IMR-90 (cell line): ENCODE measurements at regions not wholly inside any gene's neighbourhood (a gene's known extent, or its start where the extent isn't known, plus 50 kb on each side); places are given as distances from the start of the nearest gene placed in this dataset.

Experiments
- ATAC-seq: fragments of 200-7000 bp; cut with Tn5 transposase; 2 replicates; pipeline ENCODE4 v1.9.1; 2020; ENCODE audit warnings: low read depth, mild to moderate bottlenecking, moderate library complexity
- BruUV-seq: library from RNA; stranded (reverse); fragments of 400-500 nt; replicated peaks from 2 replicates; lab custom pipeline; 2021; lab: Mats Ljungman, UMichigan
- CTCF ChIA-PET: fragments of 300-600 bp; formaldehyde crosslinking; extraction: SDS; loops from one replicate; lab custom pipeline; 2021; ENCODE audit warnings: antibody characterized with exemption; lab: Yijun Ruan, JAX
- POLR2A ChIA-PET: fragments of 300-600 bp; sonication (Branson Sonifier 250); formaldehyde crosslinking; loops from one replicate; lab custom pipeline; 2022; ENCODE audit warnings: antibody characterized with exemption; ENCODE audit not compliant: unreplicated experiment; lab: Charles Lee
- DNase-seq: peaks from one replicate; pipeline ENCODE4 v3.0.0; 2013
- H2AFZ ChIP-seq: replicated peaks from 2 replicates; pipeline ENCODE3; 2013; ENCODE audit warnings: low read length, mild to moderate bottlenecking; ENCODE audit not compliant: poor library complexity
- H2AK5ac ChIP-seq: 2 replicates; pipeline ENCODE4 v1.6.1; 2013; ENCODE audit warnings: low read depth, low read length, inconsistent platforms
- H2AK9ac ChIP-seq: replicated peaks from 2 replicates; pipeline ENCODE3; 2013; ENCODE audit warnings: mild to moderate bottlenecking, low read depth, low read length, moderate library complexity; ENCODE audit not compliant: poor library complexity
- H2BK120ac ChIP-seq: 2 replicates; pipeline ENCODE4 v1.6.1; 2013; ENCODE audit warnings: low read depth, low read length, inconsistent platforms
- H2BK15ac ChIP-seq: 3 replicates; pipeline ENCODE4 v1.6.1; 2013; ENCODE audit warnings: low read depth, low read length, inconsistent platforms
- H2BK20ac ChIP-seq: 2 replicates; pipeline ENCODE4 v1.6.1; 2013; ENCODE audit warnings: low read depth, mild to moderate bottlenecking, inconsistent platforms, low read length, moderate library complexity
- H2BK5ac ChIP-seq: 2 replicates; pipeline ENCODE4 v1.6.1; 2013; ENCODE audit warnings: mild to moderate bottlenecking, low read depth, low read length, inconsistent platforms; ENCODE audit not compliant: poor library complexity, severe bottlenecking
- H3K14ac ChIP-seq: replicated peaks from 2 replicates; pipeline ENCODE4 v1.6.1; 2013; ENCODE audit warnings: low read depth, low read length, inconsistent platforms
- H3K18ac ChIP-seq: 2 replicates; pipeline ENCODE4 v1.6.1; 2013; ENCODE audit warnings: low read depth, low read length, control low read depth
- H3K23ac ChIP-seq: 2 replicates; pipeline ENCODE4 v1.6.1; 2013; ENCODE audit warnings: low read depth, low read length, inconsistent platforms
- H3K27ac ChIP-seq: 2 replicates; pipeline ENCODE4 v1.5.1; 2013; ENCODE audit warnings: mild to moderate bottlenecking, control low read depth, low read length; ENCODE audit not compliant: insufficient read depth
- H3K27me3 ChIP-seq: 2 replicates; pipeline ENCODE4 v1.6.1; 2013; ENCODE audit warnings: low read length; ENCODE audit not compliant: control insufficient read depth, insufficient read depth
- H3K36me3 ChIP-seq: 2 replicates; pipeline ENCODE4 v1.6.1; 2013; ENCODE audit warnings: low read length, mixed read lengths; ENCODE audit not compliant: control insufficient read depth, insufficient read depth
- H3K4ac ChIP-seq: 2 replicates; pipeline ENCODE4 v1.6.1; 2013; ENCODE audit warnings: low read depth, low read length, inconsistent platforms
- H3K4me1 ChIP-seq: 2 replicates; pipeline ENCODE4 v1.6.1; 2013; ENCODE audit warnings: low read length, mixed read lengths; ENCODE audit not compliant: control insufficient read depth, insufficient read depth
- H3K4me2 ChIP-seq: 2 replicates; pipeline ENCODE4 v1.6.1; 2013; ENCODE audit warnings: low read depth, mild to moderate bottlenecking, control low read depth, low read length, moderate library complexity
- H3K4me3 ChIP-seq: 2 replicates; pipeline ENCODE4 v1.5.1; 2013; ENCODE audit warnings: low read depth, mild to moderate bottlenecking, control low read depth, low read length, moderate library complexity; ENCODE audit not compliant: insufficient read depth
- H3K56ac ChIP-seq: 2 replicates; pipeline ENCODE4 v1.6.1; 2013; ENCODE audit warnings: low read length, inconsistent platforms; ENCODE audit not compliant: insufficient read depth; ENCODE audit errors: extremely low read depth
- H3K79me1 ChIP-seq, 2 experiments: 2 replicates each; pipeline ENCODE4 v1.6.1; 2013; ENCODE audit warnings: low read length in 2 of 2, inconsistent platforms in 1 of 2, low read depth in 1 of 2
- H3K9ac ChIP-seq: 2 replicates; pipeline ENCODE4 v1.6.1; 2013; ENCODE audit warnings: low read depth, low read length, control low read depth
- H3K9me1 ChIP-seq: 2 replicates; pipeline ENCODE4 v1.6.1; 2013; ENCODE audit warnings: low read length, inconsistent platforms; ENCODE audit not compliant: insufficient read depth
- H3K9me3 ChIP-seq: 2 replicates; pipeline ENCODE4 v1.6.1; 2013; ENCODE audit warnings: low read length; ENCODE audit not compliant: control insufficient read depth, insufficient read depth
- H4K20me1 ChIP-seq: 2 replicates; pipeline ENCODE4 v1.6.1; 2013; ENCODE audit warnings: low read length, inconsistent platforms; ENCODE audit not compliant: insufficient read depth
- H4K5ac ChIP-seq: 2 replicates; pipeline ENCODE4 v1.6.1; 2013; ENCODE audit warnings: mild to moderate bottlenecking, low read depth, low read length, control low read depth
- H4K8ac ChIP-seq, 2 experiments: 2 replicates each; pipeline ENCODE4 v1.6.1; 2013; ENCODE audit warnings: low read depth in 2 of 2, low read length in 2 of 2, control low read depth in 1 of 2, inconsistent platforms in 1 of 2
- H4K91ac ChIP-seq: 2 replicates; pipeline ENCODE4 v1.6.1; 2013; ENCODE audit warnings: low read depth, low read length, inconsistent platforms; ENCODE audit not compliant: insufficient read depth
- CTCF ChIP-seq: conservative IDR thresholded peaks from 2 replicates; pipeline ENCODE4 v1.5.1; 2012; ENCODE audit warnings: mild to moderate bottlenecking, low read depth, low read length, improper control_type of control experiment
- ELK1 ChIP-seq: fragments of 150-350 bp; IDR thresholded peaks from 2 replicates; pipeline ENCODE4 v1.6.1; 2016; ENCODE audit warnings: low read depth, mild to moderate bottlenecking, low read length, moderate library complexity, borderline replicate concordance
- MAFK ChIP-seq: IDR thresholded peaks from 2 replicates; pipeline ENCODE4 v1.6.1; 2012; ENCODE audit warnings: low read depth, low read length, improper control_type of control experiment
- MXI1 ChIP-seq: IDR thresholded peaks from 2 replicates; pipeline ENCODE4 v1.6.1; 2012; ENCODE audit warnings: low read depth, mild to moderate bottlenecking, low read length, moderate library complexity, borderline replicate concordance
- NFE2L2 ChIP-seq: fragments of 150-350 bp; IDR thresholded peaks from 2 replicates; pipeline ENCODE4 v1.6.1; 2016; ENCODE audit warnings: low read depth, mild to moderate bottlenecking, low read length
- RAD21 ChIP-seq: IDR thresholded peaks from 2 replicates; pipeline ENCODE4 v1.6.1; 2012; ENCODE audit warnings: low read length, improper control_type of control experiment
- SMC3 ChIP-seq: fragments of 150-350 bp; IDR thresholded peaks from 2 replicates; pipeline ENCODE4 v1.6.1; 2016; ENCODE audit warnings: low read depth, mild to moderate bottlenecking, antibody characterized with exemption, low read length, moderate library complexity
- WGBS, 2 experiments: methylation state at CpG; one replicate each; pipeline versions ENCODE4 v1.1.5 to v1.1.7; 2013; ENCODE audit warnings: missing lambda C conversion rate in 2 of 2; ENCODE audit not compliant: insufficient read length in 1 of 2; ENCODE audit errors: extremely low coverage in 2 of 2; 5-methylcytosine and 5-hydroxymethylcytosine counted together
- dilution Hi-C: fragments of 300-500 bp; cut with HindIII; formaldehyde crosslinking; loops from one replicate; pipeline ENCODE4 v1.14.3; 2018; ENCODE audit warnings: low sequenced_read_pairs; ENCODE audit not compliant: unreplicated experiment
- in situ Hi-C: fragments of 300-500 bp; cut with MboI; formaldehyde crosslinking; loops from 3 replicates; pipeline ENCODE4 v1.14.3; 2019; ENCODE audit warnings: low sequenced_read_pairs, inconsistent platforms, mixed read lengths
- intact Hi-C: fragments of 100-400 bp; cut with micrococcal nuclease; formaldehyde crosslinking; loops from 2 replicates; pipeline ENCODE4 v1.10.0; 2022

- Histone ChIP-seq H3K56ac (no peak overlapping the region), H3K4ac (no peak overlapping the region), H2AK5ac (no peak overlapping the region), H3K4me1 (no peaks in the 10 kb centered on the region), H3K4me3 (no peak overlapping the region), H3K23ac (no peak overlapping the region), H4K20me1 (no peaks in the 10 kb centered on the region), H3K36me3 (no peaks in the 10 kb centered on the region), H3K79me1 (no peaks in the 10 kb centered on the region), H3K9ac (no peak overlapping the region), H3K18ac (no peak overlapping the region), H3K14ac (no peak overlapping the region), H3K4me2 (no peak overlapping the region), H3K27me3 (no peaks in the 10 kb centered on the region), H3K27ac (no peak overlapping the region), H4K8ac (no peak overlapping the region), H2BK120ac (no peak overlapping the region), H2AK9ac (no peak overlapping the region), H2AFZ (no peak overlapping the region), H4K91ac (no peak overlapping the region), H3K9me1 (no peaks in the 10 kb centered on the region), H2BK5ac (no peak overlapping the region), H4K5ac (no peak overlapping the region), H3K9me3 (peaks cover 8% of the 10 kb centered on the region; the same call in 1 of the 2 replicates), H2BK15ac (no peak overlapping the region), H2BK20ac (no peak overlapping the region)
- no peak for TF ChIP-seq ELK1
- no peak for TF ChIP-seq NFE2L2
- TF ChIP-seq SMC3, result no peak
- TF ChIP-seq CTCF, result no peak
- no peak for TF ChIP-seq MAFK
- TF ChIP-seq MXI1, result no peak
- no peak for TF ChIP-seq RAD21
- WGBS, 2 experiments, result no CpG with 5 or more reads among the region's 3 CpGs
- dilution Hi-C loops, result no loop called here
- ChIA-PET CTCF (no interaction called here), POLR2A (no interaction called here)
- intact Hi-C loops, result no loop called here
- in situ Hi-C loops, result no loop called here
- DNase-seq (no peak), ATAC-seq (no peak)
- no TSS peak for BruUV-seq
Observed at GRCh38 chr2:49796266-49796665, 642.0 kb upstream of the FSHR start.
